GM19467 (cell line): ENCODE measurements at regions not wholly inside any gene's neighbourhood (a gene's known extent, or its start where the extent isn't known, plus 50 kb on each side); places are given as distances from the start of the nearest gene placed in this dataset.
"Not testable (repeated sequence)": the region's sequence is repeated elsewhere in the genome, so short reads cannot be mapped to it uniquely, and the experiment has no call there.

ENCODE experiments used
- ATAC-seq: cut with Tn5 transposase; IDR thresholded peaks from one replicate; pipeline ENCODE4 v1.9.1; 2021; ENCODE audit warnings: mild to moderate bottlenecking, moderate library complexity; ENCODE audit not compliant: unreplicated experiment

DNA sequence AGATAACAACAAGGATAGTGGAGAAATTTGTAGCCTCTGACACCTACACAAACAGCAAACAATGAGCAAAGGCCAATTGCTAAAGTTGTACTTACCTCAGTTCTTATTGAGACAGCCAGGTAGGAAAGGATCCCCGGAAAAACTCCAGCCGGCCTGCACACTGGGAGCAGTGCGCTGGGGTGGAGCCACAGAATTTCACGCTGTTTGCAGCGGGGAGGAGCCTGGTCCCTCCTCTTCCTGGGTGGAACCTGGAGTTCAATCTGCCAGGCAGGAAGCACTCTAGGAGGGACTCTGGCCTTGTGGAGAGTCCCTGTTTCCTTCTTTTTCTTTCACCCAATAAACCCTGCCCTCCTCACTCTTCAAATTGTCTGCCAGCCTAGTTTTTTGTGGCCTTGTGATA lies 382.6 kb upstream of the TGIF2LX start:
- not testable (repeated sequence) for ATAC-seq

DNA sequence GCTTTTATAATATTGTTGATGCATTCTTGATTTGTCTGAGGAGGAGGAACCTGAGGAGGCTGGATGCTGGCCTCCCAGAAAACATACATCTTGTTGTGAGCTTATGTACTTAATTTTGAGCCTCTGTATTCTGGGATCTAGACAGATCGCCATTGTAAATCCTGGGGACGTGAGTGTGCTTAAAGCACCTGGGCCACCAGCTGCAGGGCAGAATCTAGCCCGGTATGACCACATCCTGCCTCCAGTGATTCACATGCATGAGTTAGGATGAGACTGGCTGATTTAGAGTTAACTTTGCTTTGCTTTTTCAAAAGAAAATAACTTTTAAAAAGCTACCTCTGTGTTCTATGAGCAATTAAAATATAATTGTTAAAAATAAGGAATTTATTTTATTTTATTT lies 364.6 kb upstream of the TGIF2LX start:
- not testable (repeated sequence) for ATAC-seq

DNA sequence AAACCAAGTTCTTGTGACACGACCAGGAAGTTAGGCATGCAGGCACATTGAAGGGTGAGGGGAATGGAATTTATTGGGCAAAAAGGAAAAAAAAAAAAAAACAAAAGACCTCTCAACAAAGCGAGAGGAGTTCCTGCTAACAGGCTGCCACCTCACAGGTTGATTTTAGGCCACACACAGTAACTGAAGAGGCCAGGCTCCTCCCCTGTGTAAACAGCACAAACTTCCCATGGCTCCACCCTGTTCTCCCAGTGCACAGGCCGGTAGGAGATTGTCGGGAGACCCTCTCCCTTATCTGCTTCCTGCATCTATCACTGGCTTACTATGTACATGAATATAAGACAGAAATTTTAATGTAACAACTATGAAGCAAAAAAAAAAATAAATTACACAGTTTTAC lies 359.6 kb upstream of the TGIF2LX start:
- ATAC-seq, result not testable (repeated sequence)

DNA sequence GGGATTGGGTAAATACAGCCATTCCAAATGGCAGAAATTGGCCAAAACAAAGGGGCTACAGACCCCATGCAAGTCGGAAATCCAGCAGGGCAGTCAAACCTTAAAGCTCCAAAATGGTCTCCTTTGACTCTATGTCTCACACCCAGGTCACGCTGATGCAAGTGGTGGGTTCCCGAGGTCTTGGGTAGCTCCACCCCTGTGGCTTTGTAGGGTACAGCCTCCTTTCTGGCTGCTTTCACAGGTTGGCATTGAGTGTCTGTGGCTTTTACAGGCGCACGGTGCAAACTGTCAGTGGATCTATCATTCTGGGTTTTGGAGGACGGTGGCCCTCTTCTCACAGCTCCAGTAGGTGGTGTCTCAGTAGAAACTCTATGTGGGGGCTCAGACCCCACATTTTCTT lies 358.6 kb upstream of the TGIF2LX start:
- not testable (repeated sequence) for ATAC-seq

- not testable (repeated sequence) for ATAC-seq
These were observed 353.9 kb upstream of the TGIF2LX start for GRCh38 chrX:89567787-89568186.

GRCh38 chrX:89581868-89582267 lies 339.8 kb upstream of the TGIF2LX start:
- not testable (repeated sequence) for ATAC-seq

DNA sequence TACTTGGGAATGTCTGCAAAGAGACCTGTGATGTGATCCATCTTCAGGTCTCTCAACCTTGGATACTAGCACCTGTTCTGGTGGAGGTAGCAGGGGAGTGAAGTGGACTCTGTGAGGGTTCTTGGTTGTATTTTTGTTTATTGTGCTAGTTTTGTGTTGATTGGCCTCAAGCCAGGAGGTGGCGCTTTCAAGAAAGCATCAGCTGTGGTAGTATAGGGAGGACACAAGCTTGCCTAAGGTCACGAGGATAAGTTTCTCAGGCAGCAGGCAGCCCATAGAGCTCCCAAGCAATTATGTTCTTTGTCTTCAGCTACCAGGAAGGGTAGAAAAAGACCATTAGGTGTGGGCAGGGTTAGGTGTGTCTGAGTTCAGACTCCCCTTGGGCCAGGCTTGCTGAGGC lies 289.9 kb upstream of the TGIF2LX start:
- ATAC-seq, result not testable (repeated sequence)

GRCh38 chrX:89635887-89636286 lies 285.8 kb upstream of the TGIF2LX start:
- ATAC-seq, result not testable (repeated sequence)

- ATAC-seq, result not testable (repeated sequence)
These were observed 263.0 kb upstream of the TGIF2LX start for GRCh38 chrX:89658662-89659061.

DNA sequence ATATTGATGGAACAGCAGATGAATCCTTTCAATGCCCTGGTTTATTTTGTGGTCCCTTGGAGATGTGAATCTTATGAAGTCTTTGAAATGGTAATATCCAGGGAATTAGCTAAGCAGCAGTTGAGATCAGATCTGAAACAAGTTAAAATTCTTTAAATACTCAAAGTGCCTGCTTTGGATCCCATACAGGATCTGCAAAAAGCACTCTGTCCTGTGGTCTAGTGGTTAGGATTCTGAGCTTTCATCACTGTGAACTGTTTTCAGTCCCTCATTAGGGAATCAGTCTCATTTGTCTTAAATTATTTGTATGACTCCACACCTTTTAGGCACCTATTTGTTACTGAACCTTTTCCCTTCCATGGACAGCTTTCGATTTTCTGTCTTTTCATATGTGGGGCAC lies 215.2 kb upstream of the TGIF2LX start:
- not testable (repeated sequence) for ATAC-seq

- not testable (repeated sequence) for ATAC-seq
These were observed 214.3 kb upstream of the TGIF2LX start for GRCh38 chrX:89707363-89707927.

GRCh38 chrX:89734367-89734766 lies 187.3 kb upstream of the TGIF2LX start:
- ATAC-seq, result not testable (repeated sequence)

DNA sequence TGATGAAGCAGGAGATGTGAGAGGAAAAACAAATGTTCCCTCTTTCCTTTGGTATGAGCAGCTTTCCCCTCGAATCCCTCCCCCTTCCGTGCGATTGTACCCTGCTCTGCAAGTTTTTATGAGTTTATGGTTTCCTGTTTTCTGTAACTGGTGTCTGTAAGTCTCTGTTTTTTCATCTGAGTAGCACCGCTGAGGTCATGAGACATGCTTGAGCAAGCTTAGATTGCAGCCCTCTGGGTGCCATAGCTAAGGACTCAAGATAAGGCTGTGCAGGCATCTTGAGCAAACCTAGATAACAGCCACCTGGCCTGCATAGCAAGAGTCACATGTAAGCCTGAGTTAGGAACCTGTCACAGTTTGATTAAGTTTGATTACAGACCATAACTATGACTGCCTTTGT lies 165.2 kb upstream of the TGIF2LX start:
- not testable (repeated sequence) for ATAC-seq

GRCh38 chrX:89757767-89758166 lies 163.9 kb upstream of the TGIF2LX start:
- ATAC-seq, result not testable (repeated sequence)

DNA sequence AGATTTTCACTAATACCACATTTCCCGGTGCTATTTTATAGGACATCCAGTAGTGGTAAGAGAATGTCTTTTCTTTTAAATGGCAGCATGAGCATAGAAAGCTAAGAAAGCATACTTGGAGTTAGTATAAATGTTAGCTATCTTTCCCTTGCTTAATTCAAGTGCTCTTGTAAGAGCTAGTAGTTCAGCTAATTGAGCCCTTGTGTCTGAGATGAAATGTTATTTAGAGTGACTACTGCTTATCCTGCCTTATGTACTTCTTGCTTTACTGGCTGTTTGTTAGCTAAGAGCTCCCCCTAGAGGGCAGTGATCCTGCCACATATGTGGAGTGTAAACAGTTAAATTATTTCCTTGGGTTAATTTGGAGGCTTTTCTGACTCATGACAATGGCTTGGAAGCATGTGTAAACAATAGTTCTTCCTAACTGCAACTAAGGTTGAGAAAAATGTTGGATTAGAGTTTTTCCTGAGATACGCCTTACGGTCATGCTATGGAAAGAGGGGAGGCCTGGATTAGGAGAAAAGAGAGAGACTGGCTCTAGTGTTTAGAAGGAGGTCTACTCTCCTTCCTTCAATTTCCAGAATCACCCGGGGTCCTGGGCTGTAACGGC lies 162.5 kb upstream of the TGIF2LX start:
- ATAC-seq, result not testable (repeated sequence)

- ATAC-seq, result not testable (repeated sequence)
These were observed 150.1 kb upstream of the TGIF2LX start for GRCh38 chrX:89771639-89772038.

DNA sequence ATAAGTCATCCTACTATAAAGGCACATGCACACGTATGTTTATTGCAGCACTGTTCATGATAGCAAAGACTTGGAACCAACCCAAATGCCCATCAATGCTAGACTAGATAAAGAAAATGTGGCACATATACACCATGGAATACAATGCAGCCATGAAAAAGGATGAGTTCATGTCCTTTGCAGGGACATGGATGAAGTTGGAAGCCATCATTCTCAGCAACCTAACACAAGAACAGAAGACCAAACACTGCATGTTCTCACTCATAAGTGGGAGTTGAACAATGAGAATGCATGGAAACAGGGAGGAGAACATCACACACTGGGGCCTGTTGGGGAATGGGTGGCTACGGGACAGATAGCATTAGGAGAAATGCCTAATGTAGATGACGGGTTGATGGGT lies 110.3 kb upstream of the TGIF2LX start:
- not testable (repeated sequence) for ATAC-seq

- ATAC-seq, result not testable (repeated sequence)
These were observed 82.0 kb upstream of the TGIF2LX start for GRCh38 chrX:89839723-89840122.

- ATAC-seq, result peak; percentile 75
These were observed 50.0 kb upstream of the TGIF2LX start for GRCh38 chrX:89871662-89872061.
